Transverse colon (tissue), 3 donors: ENCODE measurements at regions not wholly inside any gene's neighbourhood (a gene's known extent, or its start where the extent isn't known, plus 50 kb on each side); places are given as distances from the start of the nearest gene placed in this dataset.

Experiments used
- EP300 ChIP-seq: sonication (generic); formaldehyde crosslinking; IDR thresholded peaks from one replicate; pipeline ENCODE4 v1.6.1; 2017; ENCODE audit warnings: antibody characterized with exemption, low read depth
- POLR2A ChIP-seq: fragments of 450-650 bp; IDR thresholded peaks from one replicate; pipeline ENCODE4 v1.6.1; 2016; ENCODE audit warnings: antibody characterized with exemption, mild to moderate bottlenecking, moderate library complexity
- TF ChIP-seq, protein P1 (sequence below), 5 experiments: fragments of 200-600 bp in 3 of 5; fragments of 450-650 bp in 2 of 5; sonication (generic) in 3 of 5; IDR thresholded peaks; 1 replicate in 2 of 5; 2 replicates in 3 of 5; pipeline ENCODE4 v1.5.1; 2016 to 2017; ENCODE audit warnings: antibody characterized with exemption in 5 of 5, inconsistent platforms in 3 of 5, mild to moderate bottlenecking in 2 of 5, moderate library complexity in 1 of 5

DNA sequence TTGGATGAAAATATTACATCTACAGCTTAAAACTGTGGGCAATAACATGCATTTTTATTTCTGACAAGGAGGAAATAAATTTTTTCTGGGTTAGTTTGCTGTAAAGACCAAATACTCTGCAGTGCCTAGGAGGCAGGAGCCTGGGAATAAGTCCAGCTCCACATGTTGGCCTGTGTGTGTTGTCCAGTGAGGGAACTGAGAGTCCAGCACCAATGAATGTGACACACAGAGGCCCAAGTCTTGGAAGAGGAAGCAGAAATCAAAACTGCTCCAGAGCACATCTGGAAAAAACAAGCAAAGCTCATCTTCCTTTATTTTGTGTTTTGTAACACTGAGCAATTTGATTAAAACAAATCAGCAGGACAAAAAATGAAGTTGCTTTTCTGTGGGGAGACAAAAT lies 63.1 kb upstream of the KLHL14 start:
- TF ChIP-seq, protein P1, sequence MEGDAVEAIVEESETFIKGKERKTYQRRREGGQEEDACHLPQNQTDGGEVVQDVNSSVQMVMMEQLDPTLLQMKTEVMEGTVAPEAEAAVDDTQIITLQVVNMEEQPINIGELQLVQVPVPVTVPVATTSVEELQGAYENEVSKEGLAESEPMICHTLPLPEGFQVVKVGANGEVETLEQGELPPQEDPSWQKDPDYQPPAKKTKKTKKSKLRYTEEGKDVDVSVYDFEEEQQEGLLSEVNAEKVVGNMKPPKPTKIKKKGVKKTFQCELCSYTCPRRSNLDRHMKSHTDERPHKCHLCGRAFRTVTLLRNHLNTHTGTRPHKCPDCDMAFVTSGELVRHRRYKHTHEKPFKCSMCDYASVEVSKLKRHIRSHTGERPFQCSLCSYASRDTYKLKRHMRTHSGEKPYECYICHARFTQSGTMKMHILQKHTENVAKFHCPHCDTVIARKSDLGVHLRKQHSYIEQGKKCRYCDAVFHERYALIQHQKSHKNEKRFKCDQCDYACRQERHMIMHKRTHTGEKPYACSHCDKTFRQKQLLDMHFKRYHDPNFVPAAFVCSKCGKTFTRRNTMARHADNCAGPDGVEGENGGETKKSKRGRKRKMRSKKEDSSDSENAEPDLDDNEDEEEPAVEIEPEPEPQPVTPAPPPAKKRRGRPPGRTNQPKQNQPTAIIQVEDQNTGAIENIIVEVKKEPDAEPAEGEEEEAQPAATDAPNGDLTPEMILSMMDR (IDR thresholded peaks at IDR 0.05) = no peak
- no peak for TF ChIP-seq POLR2A
- TF ChIP-seq EP300 = no peak
